Testis (tissue), 2 donors: ENCODE measurements at regions not wholly inside any gene's neighbourhood (a gene's known extent, or its start where the extent isn't known, plus 50 kb on each side); places are given as distances from the start of the nearest gene placed in this dataset.

Experiments used
- POLR2A ChIP-seq: fragments of 450-650 bp; IDR thresholded peaks from one replicate; pipeline ENCODE4 v1.6.1; 2017; ENCODE audit warnings: antibody characterized with exemption, mild to moderate bottlenecking, moderate library complexity
- TF ChIP-seq, protein P1 (sequence below), 3 experiments: fragments of 450-650 bp in 2 of 3; fragments of 200-600 bp in 1 of 3; sonication (generic) in 1 of 3; IDR thresholded peaks; one replicate each; pipeline ENCODE4 v1.5.1; 2016 to 2019; ENCODE audit warnings: antibody characterized with exemption in 3 of 3, mild to moderate bottlenecking in 2 of 3, moderate library complexity in 1 of 3

DNA sequence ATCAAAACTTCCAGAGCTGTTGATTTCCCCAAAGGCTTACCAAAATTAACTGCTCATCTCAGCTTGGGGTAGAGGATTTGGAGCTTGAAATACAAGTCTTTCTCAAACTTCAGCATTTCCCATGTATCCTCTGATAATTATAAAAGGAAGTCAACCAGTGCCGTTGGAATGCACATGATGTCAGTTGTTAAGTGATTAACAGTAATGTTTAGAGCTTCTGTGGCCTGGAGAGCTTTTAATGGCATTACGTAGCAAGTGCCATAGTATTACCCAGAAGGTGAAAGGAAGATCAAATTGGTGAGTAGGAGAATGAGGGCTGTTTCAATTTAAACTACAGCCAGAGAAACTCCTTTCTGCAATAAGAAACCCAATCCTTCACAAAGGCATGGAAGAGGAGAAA is 62.5 kb upstream of the PTPRR start:
- TF ChIP-seq, protein P1, sequence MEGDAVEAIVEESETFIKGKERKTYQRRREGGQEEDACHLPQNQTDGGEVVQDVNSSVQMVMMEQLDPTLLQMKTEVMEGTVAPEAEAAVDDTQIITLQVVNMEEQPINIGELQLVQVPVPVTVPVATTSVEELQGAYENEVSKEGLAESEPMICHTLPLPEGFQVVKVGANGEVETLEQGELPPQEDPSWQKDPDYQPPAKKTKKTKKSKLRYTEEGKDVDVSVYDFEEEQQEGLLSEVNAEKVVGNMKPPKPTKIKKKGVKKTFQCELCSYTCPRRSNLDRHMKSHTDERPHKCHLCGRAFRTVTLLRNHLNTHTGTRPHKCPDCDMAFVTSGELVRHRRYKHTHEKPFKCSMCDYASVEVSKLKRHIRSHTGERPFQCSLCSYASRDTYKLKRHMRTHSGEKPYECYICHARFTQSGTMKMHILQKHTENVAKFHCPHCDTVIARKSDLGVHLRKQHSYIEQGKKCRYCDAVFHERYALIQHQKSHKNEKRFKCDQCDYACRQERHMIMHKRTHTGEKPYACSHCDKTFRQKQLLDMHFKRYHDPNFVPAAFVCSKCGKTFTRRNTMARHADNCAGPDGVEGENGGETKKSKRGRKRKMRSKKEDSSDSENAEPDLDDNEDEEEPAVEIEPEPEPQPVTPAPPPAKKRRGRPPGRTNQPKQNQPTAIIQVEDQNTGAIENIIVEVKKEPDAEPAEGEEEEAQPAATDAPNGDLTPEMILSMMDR (IDR thresholded peaks at IDR 0.05), result no peak
- no peak for TF ChIP-seq POLR2A
